ENCODE measurements at regions not wholly inside any gene's neighbourhood (a gene's known extent, or its start where the extent isn't known, plus 50 kb on each side); places are given as distances from the start of the nearest gene placed in this dataset.

GRCh38 chr3:178369811-178370210 lies 166.4 kb upstream of the KCNMB2 start:
- DNase-seq (ENCODE audit: low read depth): no peak
- TF ChIP-seq, protein P1, sequence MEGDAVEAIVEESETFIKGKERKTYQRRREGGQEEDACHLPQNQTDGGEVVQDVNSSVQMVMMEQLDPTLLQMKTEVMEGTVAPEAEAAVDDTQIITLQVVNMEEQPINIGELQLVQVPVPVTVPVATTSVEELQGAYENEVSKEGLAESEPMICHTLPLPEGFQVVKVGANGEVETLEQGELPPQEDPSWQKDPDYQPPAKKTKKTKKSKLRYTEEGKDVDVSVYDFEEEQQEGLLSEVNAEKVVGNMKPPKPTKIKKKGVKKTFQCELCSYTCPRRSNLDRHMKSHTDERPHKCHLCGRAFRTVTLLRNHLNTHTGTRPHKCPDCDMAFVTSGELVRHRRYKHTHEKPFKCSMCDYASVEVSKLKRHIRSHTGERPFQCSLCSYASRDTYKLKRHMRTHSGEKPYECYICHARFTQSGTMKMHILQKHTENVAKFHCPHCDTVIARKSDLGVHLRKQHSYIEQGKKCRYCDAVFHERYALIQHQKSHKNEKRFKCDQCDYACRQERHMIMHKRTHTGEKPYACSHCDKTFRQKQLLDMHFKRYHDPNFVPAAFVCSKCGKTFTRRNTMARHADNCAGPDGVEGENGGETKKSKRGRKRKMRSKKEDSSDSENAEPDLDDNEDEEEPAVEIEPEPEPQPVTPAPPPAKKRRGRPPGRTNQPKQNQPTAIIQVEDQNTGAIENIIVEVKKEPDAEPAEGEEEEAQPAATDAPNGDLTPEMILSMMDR (IDR thresholded peaks at IDR 0.05; ENCODE audit: control insufficient read depth, insufficient read depth, low read depth, low read length, missing control alignments): no peak
- no peak overlapping the region for H3K4me3 ChIP-seq (ENCODE audit: control insufficient read depth, low read depth, low read length)

GRCh38 chr3:178370387-178370786 lies 165.8 kb upstream of the KCNMB2 start:
- TF ChIP-seq, protein P1 (IDR thresholded peaks at IDR 0.05; ENCODE audit: control insufficient read depth, insufficient read depth, low read depth, low read length, missing control alignments): no peak
- no peak for DNase-seq (ENCODE audit: low read depth)
- no peak overlapping the region for H3K4me3 ChIP-seq (ENCODE audit: control insufficient read depth, low read depth, low read length)

GRCh38 chr3:178381555-178381954 lies 154.7 kb upstream of the KCNMB2 start:
- TF ChIP-seq, protein P1 (IDR thresholded peaks at IDR 0.05; ENCODE audit: control insufficient read depth, insufficient read depth, low read depth, low read length, missing control alignments): no peak
- no peak overlapping the region for H3K4me3 ChIP-seq (ENCODE audit: control insufficient read depth, low read depth, low read length)
- no peak for DNase-seq (ENCODE audit: low read depth)

DNA sequence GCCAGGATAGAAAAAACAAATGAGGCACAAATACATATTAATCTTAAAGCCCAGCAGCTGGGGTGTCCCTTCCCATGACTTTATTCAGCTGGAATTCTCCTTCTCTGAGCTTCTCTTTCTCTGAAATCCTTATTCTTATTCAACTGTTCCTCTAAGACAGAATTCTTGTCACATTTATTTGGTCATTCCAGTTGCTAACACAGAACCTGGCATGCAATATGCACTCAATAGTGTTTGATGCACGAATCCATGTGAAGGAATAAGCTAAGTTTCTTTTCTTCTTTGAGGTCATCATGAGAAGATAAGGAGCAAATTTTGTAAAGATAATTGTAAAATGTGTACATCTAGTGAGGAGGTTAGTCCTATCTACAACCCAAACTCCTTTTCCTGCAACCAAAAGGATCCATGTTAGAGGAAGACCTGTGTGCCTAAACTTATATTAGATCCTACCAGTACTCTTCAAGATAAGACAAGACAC lies 154.2 kb upstream of the KCNMB2 start:
- DNase-seq (ENCODE audit: low read depth): no peak
- no peak overlapping the region for H3K4me3 ChIP-seq (ENCODE audit: control insufficient read depth, low read depth, low read length)
- TF ChIP-seq, protein P1 (IDR thresholded peaks at IDR 0.05; ENCODE audit: control insufficient read depth, insufficient read depth, low read depth, low read length, missing control alignments): no peak

DNA sequence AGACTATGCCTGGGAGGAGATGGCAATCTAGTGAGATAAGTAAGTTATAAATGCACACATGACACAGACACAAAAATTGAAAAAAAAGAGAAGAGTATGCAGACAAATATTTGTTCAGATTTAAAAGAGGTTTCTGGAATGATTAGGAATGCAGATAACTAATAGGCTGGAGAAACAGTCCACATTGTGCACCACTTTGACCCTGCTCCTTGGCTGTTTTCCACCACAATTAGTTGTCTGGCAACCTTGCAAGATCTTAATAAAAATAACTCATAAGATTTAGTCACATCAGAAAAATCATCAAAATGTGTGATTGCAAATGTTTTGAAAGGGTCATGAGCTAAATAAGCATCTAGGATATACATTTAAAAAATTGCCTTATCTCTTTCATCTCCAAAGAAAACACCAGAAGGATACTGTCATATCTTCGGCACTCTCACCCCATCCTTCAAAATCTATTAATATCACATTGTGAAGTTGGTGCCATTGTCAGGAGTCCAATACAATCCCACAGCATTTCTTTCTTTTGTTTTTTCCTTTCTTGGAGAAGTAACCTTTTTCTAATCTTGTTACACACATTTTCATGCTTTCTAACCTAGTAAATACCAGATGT lies 153.7 kb upstream of the KCNMB2 start:
- peak; percentile 95 for DNase-seq (ENCODE audit: low read depth)
- TF ChIP-seq, protein P1 (IDR thresholded peaks at IDR 0.05; ENCODE audit: control insufficient read depth, insufficient read depth, low read depth, low read length, missing control alignments): no peak
- H3K4me3 ChIP-seq (ENCODE audit: control insufficient read depth, low read depth, low read length): no peak overlapping the region

- TF ChIP-seq, protein P1 (IDR thresholded peaks at IDR 0.05; ENCODE audit: control insufficient read depth, insufficient read depth, low read depth, low read length, missing control alignments): no peak
- no peak overlapping the region for H3K4me3 ChIP-seq (ENCODE audit: control insufficient read depth, low read depth, low read length)
- DNase-seq (ENCODE audit: low read depth): no peak
Measured at GRCh38 chr3:178384321-178385230, 151.7 kb upstream of the KCNMB2 start.
